GM23248 (cell line): ENCODE measurements at regions not wholly inside any gene's neighbourhood (a gene's known extent, or its start where the extent isn't known, plus 50 kb on each side); places are given as distances from the start of the nearest gene placed in this dataset.
"Not testable (repeated sequence)": the region's sequence is repeated elsewhere in the genome, so short reads cannot be mapped to it uniquely, and the experiment has no call there.

Experiments
- EZH2 ChIP-seq: fragments of 200-600 bp; sonication (generic); IDR thresholded peaks from 2 replicates; pipeline ENCODE4 v1.6.1; 2018; ENCODE audit warnings: antibody characterized with exemption, mild to moderate bottlenecking; ENCODE audit not compliant: insufficient read depth, poor library complexity, severe bottlenecking
- EZH2phosphoT487 ChIP-seq: fragments of 200-600 bp; sonication (generic); IDR thresholded peaks from 2 replicates; pipeline ENCODE4 v1.6.1; 2018; ENCODE audit warnings: antibody characterized with exemption, moderate library complexity, mild to moderate bottlenecking, low read depth; ENCODE audit not compliant: insufficient read depth

- not testable (repeated sequence) for TF ChIP-seq EZH2, EZH2phosphoT487
These were observed 192.7 kb downstream of the POTEG start for GRCh38 chr14:19241451-19241850.
